Psoas muscle (tissue), 7 donors: ENCODE measurements at regions not wholly inside any gene's neighbourhood (a gene's known extent, or its start where the extent isn't known, plus 50 kb on each side); places are given as distances from the start of the nearest gene placed in this dataset.

ENCODE experiments used
- ATAC-seq, 4 donors: fragments of 200-7000 bp; cut with Tn5 transposase; one replicate each; pipeline ENCODE4 v1.9.1; 2020; ENCODE audit warnings: moderate library complexity in 3 of 4, mild to moderate bottlenecking in 2 of 4
- DNase-seq, 2 donors: peaks; one replicate each; pipeline ENCODE4 v3.0.0-alpha.2; 2020
- H3K27ac ChIP-seq: fragments of 200-600 bp; one replicate; pipeline ENCODE4 v1.8.0; 2022
- H3K27me3 ChIP-seq, 3 donors: fragments of 200-600 bp in 1 of 3; one replicate each; pipeline versions ENCODE4 v1.6.1 to v1.8.0; 2013 to 2022; ENCODE audit warnings: low read length in 2 of 3, mild to moderate bottlenecking in 2 of 3, moderate library complexity in 1 of 3; ENCODE audit not compliant: insufficient read depth in 3 of 3
- H3K36me3 ChIP-seq, 2 donors: fragments of 200-600 bp in 1 of 2; one replicate each; pipeline versions ENCODE4 v1.6.1 to v1.8.0; 2013 to 2022; ENCODE audit warnings: low read depth in 1 of 2, mild to moderate bottlenecking in 1 of 2, moderate library complexity in 1 of 2; ENCODE audit not compliant: insufficient read depth in 1 of 2
- H3K4me1 ChIP-seq: fragments of 200-600 bp; one replicate; pipeline ENCODE4 v1.8.0; 2022
- H3K4me3 ChIP-seq: fragments of 200-600 bp; one replicate; pipeline ENCODE4 v1.8.0; 2022; ENCODE audit warnings: mild to moderate bottlenecking
- H3K9me3 ChIP-seq: fragments of 200-600 bp; one replicate; pipeline ENCODE4 v1.8.0; 2022
- CTCF ChIP-seq: fragments of 200-600 bp; IDR thresholded peaks from one replicate; pipeline ENCODE4 v1.8.0; 2022; ENCODE audit warnings: antibody characterized with exemption
- WGBS, 3 donors: extraction: QIAGEN DNeasy Blood & Tissue Kit; methylation state at CpG; one replicate each; pipeline versions ENCODE4 v1.1.6 to v1.1.7; 2013; 5-methylcytosine and 5-hydroxymethylcytosine counted together
- intact Hi-C, 2 donors: fragments of 100-400 bp; cut with DNase I; formaldehyde crosslinking; loops; one replicate each; pipeline versions ENCODE4 v1.11.0 to v1.14.2; 2022
- donor health status: healthy with polysubstance abuse.
- donor health status: DM: no; HTN: no; CAD: no; lungs with moderate emphysema.
- donor health status: Bipolar disorder and iron deficiency.
- donor health status: healthy.
- donor health status: DM: yes; HTN: yes; CAD: no.
- donor health status: DM: no; HTN: no; CAD: no.
- donor health status: DM: yes; HTN: yes; CAD: no.

GRCh38 chr13:106302011-106302410 lies 233.5 kb downstream of the EFNB2 start:
- H3K27me3 ChIP-seq, result peaks cover 0 to 1% (median 0%) of the 10 kb centered on the region in 3 donors
- H3K27ac ChIP-seq, result no peak overlapping the region
- no peaks in the 10 kb centered on the region for H3K4me1 ChIP-seq
- H3K36me3 ChIP-seq, result no peaks in the 10 kb centered on the region
- no peaks in the 10 kb centered on the region for H3K9me3 ChIP-seq
- no peak for TF ChIP-seq CTCF
- ATAC-seq (no peak), DNase-seq (no peak)
- intact Hi-C loops, result no loop called here
- WGBS, 3 donors, result 63 to 83% (median 79%) methylated on average over 1 of the region's 1 CpG
- H3K4me3 ChIP-seq, result no peak overlapping the region

GRCh38 chr13:106299621-106300020 lies 235.8 kb downstream of the EFNB2 start:
- ATAC-seq (no peak), DNase-seq (no peak)
- 88 to 91% (median 91%) methylated on average over 5 of the region's 5 CpGs for WGBS, 3 donors
- Histone ChIP-seq H3K9me3 (no peaks in the 10 kb centered on the region), H3K27ac (no peak overlapping the region), H3K36me3 (no peaks in the 10 kb centered on the region), H3K27me3 (peaks cover 0 to 1% (median 0%) of the 10 kb centered on the region in 3 donors), H3K4me1 (no peaks in the 10 kb centered on the region), H3K4me3 (no peak overlapping the region)
- no peak for TF ChIP-seq CTCF
- intact Hi-C loops, result no loop called here

DNA sequence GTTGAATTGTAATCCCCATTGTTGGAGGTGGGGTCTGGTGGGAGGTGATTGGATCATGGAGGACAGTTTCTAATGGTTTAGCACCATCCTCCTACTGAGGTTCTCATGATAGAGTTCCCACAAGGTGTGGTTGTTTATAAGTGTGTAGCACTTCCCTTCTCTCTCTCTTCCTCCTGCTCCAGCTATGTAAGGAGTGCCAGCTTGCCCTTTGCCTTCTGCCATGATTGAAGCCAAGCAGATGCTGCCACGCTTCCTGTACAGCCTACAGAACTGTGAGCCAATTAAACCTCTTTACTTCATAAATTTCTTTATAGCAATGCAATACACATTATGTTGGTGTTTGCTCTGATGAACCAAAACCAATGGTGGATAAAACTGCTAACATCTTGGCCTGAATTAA lies 238.2 kb downstream of the EFNB2 start:
- WGBS, 3 donors, result 90 to 94% (median 92%) methylated on average over 1 of the region's 1 CpG
- no peak overlapping the region for H3K4me3 ChIP-seq
- no peaks in the 10 kb centered on the region for H3K36me3 ChIP-seq
- DNase-seq (no peak), ATAC-seq (no peak)
- H3K4me1 ChIP-seq, result no peaks in the 10 kb centered on the region
- no peaks in the 10 kb centered on the region for H3K9me3 ChIP-seq
- TF ChIP-seq CTCF, result no peak
- H3K27me3 ChIP-seq, result peaks cover 0 to 1% (median 0%) of the 10 kb centered on the region in 3 donors
- H3K27ac ChIP-seq, result no peak overlapping the region
- intact Hi-C loops, result no loop called here

- DNase-seq, result no peak
- WGBS, 3 donors, result 78 to 87% (median 84%) methylated on average over 3 of the region's 3 CpGs
- Histone ChIP-seq H3K9me3 (no peaks in the 10 kb centered on the region), H3K36me3 (no peaks in the 10 kb centered on the region), H3K4me1 (no peaks in the 10 kb centered on the region), H3K27me3 (peaks cover 0 to 1% (median 0%) of the 10 kb centered on the region in 3 donors), H3K4me3 (no peak overlapping the region), H3K27ac (no peak overlapping the region)
- intact Hi-C loops, result no loop called here
- no peak for ATAC-seq
- TF ChIP-seq CTCF, result no peak
Observed at GRCh38 chr13:106296723-106297122, 238.7 kb downstream of the EFNB2 start.

- Histone ChIP-seq H3K9me3 (no peaks in the 10 kb centered on the region), H3K36me3 (no peaks in the 10 kb centered on the region), H3K27ac (no peak overlapping the region), H3K4me1 (no peaks in the 10 kb centered on the region), H3K27me3 (peaks cover 0 to 1% (median 0%) of the 10 kb centered on the region in 3 donors), H3K4me3 (no peak overlapping the region)
- intact Hi-C loops, result no loop called here
- DNase-seq, result no peak
- no peak for ATAC-seq
- WGBS, 3 donors, result 63 to 74% (median 64%) methylated on average over 7 of the region's 7 CpGs
- no peak for TF ChIP-seq CTCF
Observed at GRCh38 chr13:106295971-106296370, 239.5 kb downstream of the EFNB2 start.
